NCI-H82 (cell line): ENCODE measurements at regions not wholly inside any gene's neighbourhood (a gene's known extent, or its start where the extent isn't known, plus 50 kb on each side); places are given as distances from the start of the nearest gene placed in this dataset.
"Not testable (repeated sequence)": the region's sequence is repeated elsewhere in the genome, so short reads cannot be mapped to it uniquely, and the experiment has no call there.

Experiments used
- DNase-seq: peaks from one replicate; lab custom pipeline; 2025; lab: John Stamatoyannopoulos, UW

- peak; percentile 43 for DNase-seq
These were observed 92.9 kb downstream of the GPR139 start for GRCh38 chr16:19980632-19981265.

DNA sequence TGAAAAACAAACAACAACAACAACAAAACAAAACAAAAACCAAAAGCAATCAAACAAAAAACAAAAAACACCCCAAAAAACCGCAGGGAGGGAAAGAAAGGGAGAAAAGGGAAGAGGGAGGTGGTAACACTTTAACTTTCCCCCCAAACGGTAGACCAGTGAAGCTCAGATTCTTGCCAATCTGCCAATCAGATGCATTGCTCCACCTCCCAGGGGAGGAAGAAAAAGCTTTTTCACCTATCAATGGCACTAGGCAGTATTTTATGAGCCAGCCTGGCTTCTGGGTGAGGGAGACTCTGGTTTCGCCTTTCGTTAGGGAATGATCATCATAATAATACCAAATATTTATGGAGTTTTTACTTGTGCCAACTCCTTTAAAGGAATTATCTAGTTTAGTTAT is 94.1 kb downstream of the GPR139 start:
- DNase-seq: no peak

- no peak for DNase-seq
These were observed 90.0 kb upstream of the GPRC5B start for GRCh38 chr16:19974607-19975006.

DNA sequence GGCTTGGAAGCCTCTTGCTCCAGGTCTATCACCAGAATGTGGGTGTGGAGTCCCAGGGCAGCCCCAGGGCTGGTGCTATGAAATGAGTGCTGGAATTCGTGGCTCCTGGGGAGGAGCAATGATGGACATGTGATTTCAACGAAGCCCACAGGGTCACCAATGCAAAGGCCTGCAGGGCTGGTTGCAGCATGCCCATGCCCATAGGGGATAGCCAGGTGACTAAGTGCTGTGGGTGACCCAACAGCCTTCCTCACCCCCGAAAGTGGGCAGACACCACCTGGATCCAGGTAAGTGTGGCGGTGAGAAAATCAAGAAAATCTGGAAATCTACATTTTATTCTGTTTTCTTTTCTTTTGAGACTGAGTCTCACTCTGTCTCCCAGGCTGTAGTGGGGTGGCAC is 87.5 kb upstream of the GPRC5B start:
- DNase-seq: no peak

GRCh38 chr16:19968891-19969683 is 84.4 kb upstream of the GPRC5B start:
- DNase-seq: no peak

DNA sequence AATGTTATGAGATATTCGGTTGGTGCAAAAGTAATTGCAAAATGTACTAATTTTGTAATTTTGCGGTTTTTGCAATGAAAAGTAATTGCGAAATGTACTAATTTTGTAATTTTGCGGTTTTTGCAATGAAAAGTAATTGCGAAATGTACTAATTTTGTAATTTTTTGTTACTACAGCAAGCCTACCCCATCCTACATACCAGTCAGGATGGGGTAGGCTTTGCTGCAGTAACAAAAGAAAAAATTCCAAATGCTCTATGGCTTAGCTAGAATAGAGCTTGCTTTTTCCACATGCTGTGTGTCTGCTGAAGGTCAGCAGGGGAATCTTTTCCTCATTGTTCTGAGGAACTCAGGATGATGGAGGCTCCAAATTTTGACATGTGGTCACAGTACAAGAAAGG is 83.3 kb upstream of the GPRC5B start:
- DNase-seq: no peak

- peak; percentile 16 for DNase-seq
These were observed 82.9 kb upstream of the GPRC5B start for GRCh38 chr16:19967561-19967960.

- DNase-seq: no peak
These were observed 78.7 kb upstream of the GPRC5B start for GRCh38 chr16:19963301-19963700.

- no peak for DNase-seq
These were observed 75.5 kb upstream of the GPRC5B start for GRCh38 chr16:19960183-19960582.

DNA sequence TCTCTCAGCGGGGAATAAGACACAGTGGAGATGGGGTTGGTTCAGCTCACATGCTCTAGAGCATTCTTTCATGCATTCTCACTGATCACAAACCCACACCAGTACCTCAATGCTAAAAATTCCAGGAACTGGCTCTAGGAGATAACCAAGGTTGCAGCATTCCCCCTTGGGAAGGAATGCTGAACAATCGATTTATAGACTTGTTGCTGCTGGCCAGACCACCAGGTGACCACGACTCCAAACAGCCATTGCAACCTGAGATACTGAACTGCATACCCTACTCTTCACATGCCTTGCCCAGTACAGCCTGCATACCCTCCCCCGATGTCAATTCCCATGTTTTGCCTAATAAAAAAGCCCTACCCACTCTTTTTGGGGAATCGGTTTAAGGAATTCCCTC is 75.1 kb upstream of the GPRC5B start:
- no peak for DNase-seq

DNA sequence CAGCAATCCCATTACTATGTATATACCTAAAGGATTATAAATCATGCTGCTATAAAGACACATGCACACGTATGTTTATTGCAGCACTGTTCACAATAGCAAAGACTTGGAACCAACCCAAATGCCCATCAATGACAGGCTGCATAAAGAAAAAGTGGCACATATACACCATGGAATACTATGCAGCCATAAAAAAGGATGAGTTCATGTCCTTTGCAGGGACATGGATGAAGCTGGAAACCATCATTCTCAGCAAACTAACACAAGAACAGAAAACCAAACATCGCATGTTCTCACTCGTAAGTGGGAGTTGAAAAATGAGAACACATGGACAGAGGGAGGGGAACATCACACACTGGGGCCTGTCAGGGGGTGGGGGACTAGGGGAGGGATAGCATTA is 71.2 kb upstream of the GPRC5B start:
- not testable (repeated sequence) for DNase-seq

DNA sequence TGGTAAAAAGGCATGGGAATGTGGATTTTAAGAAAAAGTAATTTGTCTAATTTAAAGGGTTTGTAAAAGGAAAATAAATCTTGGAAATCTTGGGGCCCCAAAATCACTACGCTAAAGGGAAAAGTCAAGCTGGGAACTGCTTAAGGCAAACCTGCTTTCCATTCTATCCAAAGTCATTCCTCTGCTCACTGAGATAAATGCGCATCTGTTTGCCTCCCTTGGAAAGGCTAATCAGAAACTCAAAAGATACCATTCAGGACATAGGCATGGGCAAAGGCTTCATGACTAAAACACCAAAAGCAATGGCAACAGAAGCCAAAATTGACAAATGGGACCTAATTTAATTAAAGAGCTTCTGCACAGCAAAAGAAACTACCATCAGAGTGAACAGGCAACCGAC is 70.4 kb upstream of the GPRC5B start:
- not testable (repeated sequence) for DNase-seq

- no peak for DNase-seq
These were observed 63.8 kb upstream of the GPRC5B start for GRCh38 chr16:19948186-19949104.

GRCh38 chr16:19945934-19946333 is 61.3 kb upstream of the GPRC5B start:
- no peak for DNase-seq

GRCh38 chr16:19940195-19940594 is 55.5 kb upstream of the GPRC5B start:
- DNase-seq: no peak

DNA sequence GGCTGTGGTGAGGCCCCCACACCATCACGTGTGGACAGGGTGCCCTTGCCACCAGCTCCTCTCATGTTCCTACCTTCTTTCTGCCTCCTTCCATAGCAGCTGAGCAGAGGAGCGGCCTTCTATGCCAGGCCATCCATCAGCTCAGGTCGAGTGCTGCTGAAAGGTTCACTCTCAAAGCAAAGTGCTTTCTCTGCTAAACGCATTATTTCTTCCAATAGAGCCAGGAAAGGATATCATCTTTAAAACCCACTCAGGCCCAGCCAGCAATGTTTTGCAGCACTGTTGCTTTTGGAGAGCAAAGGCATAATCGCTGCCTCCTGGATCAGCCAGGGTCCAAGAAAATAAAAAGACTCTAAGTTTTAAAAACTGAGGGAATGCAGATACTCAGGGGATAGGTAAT is 54.9 kb upstream of the GPRC5B start:
- no peak for DNase-seq

DNA sequence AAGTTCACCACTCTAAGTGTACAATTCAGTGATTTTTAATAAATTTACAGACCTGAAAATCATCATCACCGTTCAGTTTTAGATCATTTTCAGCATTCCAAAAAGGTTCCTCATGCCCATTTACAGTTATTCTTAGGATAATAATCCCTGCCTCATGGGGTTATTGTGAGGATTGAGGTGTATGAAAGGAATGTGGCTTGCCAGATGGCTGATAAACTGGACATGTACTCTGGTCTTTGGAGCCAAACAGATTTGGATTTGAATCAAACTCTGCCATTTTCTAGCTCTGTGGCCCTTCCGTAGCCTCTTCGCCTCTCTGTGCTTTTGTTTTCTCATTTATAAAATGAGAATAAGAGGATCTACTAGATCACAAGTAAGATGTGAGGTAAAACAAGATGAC is 53.9 kb upstream of the GPRC5B start:
- no peak for DNase-seq

GRCh38 chr16:19936441-19936840 is 51.8 kb upstream of the GPRC5B start:
- no peak for DNase-seq

- no peak for DNase-seq
These were observed 51.0 kb upstream of the GPRC5B start for GRCh38 chr16:19935694-19936093.
